Liver (tissue), 3 donors: ENCODE measurements at regions not wholly inside any gene's neighbourhood (a gene's known extent, or its start where the extent isn't known, plus 50 kb on each side); places are given as distances from the start of the nearest gene placed in this dataset.

ENCODE experiments used
- CTCF ChIP-seq: fragments of 150-350 bp; IDR thresholded peaks from 2 replicates; pipeline ENCODE4 v1.5.1; 2017; ENCODE audit warnings: improper control_type of control experiment, low read depth, low read length; ENCODE audit not compliant: missing input control
- GABPA ChIP-seq, 2 donors: IDR thresholded peaks in 1 of 2; conservative IDR thresholded peaks in 1 of 2; 2 replicates each; pipeline ENCODE4 v1.6.1; 2016; ENCODE audit warnings: antibody characterized with exemption in 2 of 2, mild to moderate bottlenecking in 1 of 2, moderate library complexity in 1 of 2
- RAD21 ChIP-seq, 2 donors: IDR thresholded peaks; 2 replicates each; pipeline ENCODE4 v1.6.1; 2016; ENCODE audit warnings: antibody characterized with exemption in 2 of 2, mild to moderate bottlenecking in 2 of 2
- REST ChIP-seq: IDR thresholded peaks from 2 replicates; pipeline ENCODE4 v1.6.1; 2016; ENCODE audit warnings: antibody characterized with exemption, mild to moderate bottlenecking
- RXRA ChIP-seq, 2 donors: IDR thresholded peaks; 2 replicates each; pipeline ENCODE4 v1.6.1; 2017 to 2018; ENCODE audit warnings: antibody characterized with exemption in 2 of 2, mild to moderate bottlenecking in 1 of 2
- SP1 ChIP-seq: IDR thresholded peaks from 2 replicates; pipeline ENCODE4 v1.6.1; 2018; ENCODE audit warnings: antibody characterized with exemption, mild to moderate bottlenecking
- ZBTB33 ChIP-seq: IDR thresholded peaks from 2 replicates; pipeline ENCODE4 v1.6.1; 2016; ENCODE audit warnings: antibody characterized with exemption
- donor health status: healthy.
- donor health status: healthy.

GRCh38 chr13:37456506-37456905 is 142.1 kb downstream of the POSTN start:
- no peak for TF ChIP-seq CTCF
- TF ChIP-seq GABPA (IDR thresholded peaks at IDR 0.05 in 1 of 2, conservative IDR thresholded peaks at IDR 0.05 in 1 of 2) = no peak
- TF ChIP-seq RXRA (IDR thresholded peaks at IDR 0.05) = no peak
- no peak for TF ChIP-seq ZBTB33
- no peak for TF ChIP-seq RAD21 (IDR thresholded peaks at IDR 0.05)
- no peak for TF ChIP-seq REST
- no peak for TF ChIP-seq SP1
